ENCODE measurements at regions not wholly inside any gene's neighbourhood (a gene's known extent, or its start where the extent isn't known, plus 50 kb on each side); places are given as distances from the start of the nearest gene placed in this dataset.

GRCh38 chr12:78385541-78385940 lies 479.0 kb upstream of the SYT1 start:
- WGBS (ENCODE audit: missing lambda C conversion rate): 42% methylated on average over 2 of the region's 2 CpGs
- no peak for ATAC-seq
- no peak for FAIRE-seq
- Histone ChIP-seq H3K4me3 (no peak overlapping the region), H3K9me3 (no peaks in the 10 kb centered on the region), H3K27ac (no peak overlapping the region), H3K4me1 (no peaks in the 10 kb centered on the region), H3K4me2 (no peak overlapping the region)
- CTCF ChIA-PET: no interaction called here
- no peak for DNase-seq (ENCODE audit: low read depth in 1 of 2, low spot score in 1 of 2)
- TF ChIP-seq ELK1 (IDR thresholded peaks at IDR 0.05; ENCODE audit: low read depth, low read length) (no peak), ATOH8 (CRISPR knock-in tag; IDR thresholded peaks at IDR 0.05; ENCODE audit: low read depth) (no peak), NFE2L2 (conservative IDR thresholded peaks at IDR 0.05; ENCODE audit: low read length) (no peak), JUN (IDR thresholded peaks at IDR 0.05) (no peak), CHD4 (IDR thresholded peaks at IDR 0.05; ENCODE audit: borderline replicate concordance) (no peak), ESRRA (IDR thresholded peaks at IDR 0.05; ENCODE audit: borderline replicate concordance, low read length) (no peak), KDM1A (IDR thresholded peaks at IDR 0.05; ENCODE audit: low read depth) (no peak), EHF (CRISPR knock-in tag; IDR thresholded peaks at IDR 0.05) (no peak), SREBF2 (IDR thresholded peaks at IDR 0.05) (no peak), ZNF302 (CRISPR knock-in tag; IDR thresholded peaks at IDR 0.05) (no peak), POLR2A (IDR thresholded peaks at IDR 0.05; ENCODE audit: low read length) (no peak), MAZ (IDR thresholded peaks at IDR 0.05; ENCODE audit: borderline replicate concordance, low read depth, low read length) (no peak), BHLHE40 (IDR thresholded peaks at IDR 0.05; ENCODE audit: low read depth, low read length) (no peak), CBX2 (IDR thresholded peaks at IDR 0.05; ENCODE audit: borderline replicate concordance, low read depth) (no peak), NR3C1 (IDR thresholded peaks at IDR 0.05) (no peak)
- POLR2A ChIA-PET: no interaction called here

DNA sequence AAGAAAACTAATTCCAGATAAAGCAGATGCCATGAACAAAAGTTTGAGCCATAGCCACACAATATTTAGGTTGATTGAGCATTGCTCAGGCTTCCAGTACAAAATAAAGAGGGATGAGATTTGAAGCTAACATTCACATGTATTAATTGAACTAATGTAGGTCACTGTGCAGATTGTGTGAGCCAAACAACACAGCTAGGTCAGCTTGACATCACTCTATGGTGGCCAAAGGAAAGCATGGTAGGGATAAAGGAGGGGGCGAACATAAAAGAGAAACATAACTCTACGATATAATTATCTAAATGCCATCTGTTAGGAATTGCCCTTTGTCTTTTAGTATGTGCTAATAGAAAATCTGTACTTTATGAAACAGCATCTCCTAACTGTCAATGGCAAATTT lies 477.7 kb upstream of the SYT1 start:
- H3K4me3 ChIP-seq: no peak overlapping the region
- H3K9me3 ChIP-seq: no peaks in the 10 kb centered on the region
- no peak overlapping the region for H3K27ac ChIP-seq
- FAIRE-seq (no peak), ATAC-seq (no peak), DNase-seq (ENCODE audit: low read depth in 1 of 2, low spot score in 1 of 2) (no peak)
- no peaks in the 10 kb centered on the region for H3K4me1 ChIP-seq
- no peak for TF ChIP-seq HOXB5 (CRISPR knock-in tag; IDR thresholded peaks at IDR 0.05)
- TF ChIP-seq MAX (IDR thresholded peaks at IDR 0.05): no peak
- no peak for TF ChIP-seq MAFK (IDR thresholded peaks at IDR 0.05; ENCODE audit: partially characterized antibody)
- TF ChIP-seq ATOH8 (CRISPR knock-in tag; IDR thresholded peaks at IDR 0.05; ENCODE audit: low read depth): no peak
- no peak for TF ChIP-seq NPAS2 (CRISPR knock-in tag; IDR thresholded peaks at IDR 0.05; ENCODE audit: borderline replicate concordance)
- TF ChIP-seq ZNF302 (CRISPR knock-in tag; IDR thresholded peaks at IDR 0.05): no peak
- TF ChIP-seq RFX5 (IDR thresholded peaks at IDR 0.05): no peak
- TF ChIP-seq ESRRA (IDR thresholded peaks at IDR 0.05; ENCODE audit: borderline replicate concordance, low read length): no peak
- TF ChIP-seq NR3C1 (IDR thresholded peaks at IDR 0.05): no peak
- no peak for TF ChIP-seq MAZ (IDR thresholded peaks at IDR 0.05; ENCODE audit: borderline replicate concordance, low read depth, low read length)
- no peak for TF ChIP-seq JUN (IDR thresholded peaks at IDR 0.05)
- TF ChIP-seq ZSCAN20 (CRISPR knock-in tag; IDR thresholded peaks at IDR 0.05): no peak
- TF ChIP-seq CEBPB (IDR thresholded peaks at IDR 0.05): no peak
- TF ChIP-seq CBX2 (IDR thresholded peaks at IDR 0.05; ENCODE audit: borderline replicate concordance, low read depth): no peak
- H3K4me2 ChIP-seq: no peak overlapping the region
- ChIA-PET POLR2A (no interaction called here), CTCF (no interaction called here)
- WGBS (ENCODE audit: missing lambda C conversion rate): 82% methylated on average over 2 of the region's 2 CpGs

- no peak overlapping the region for H3K4me2 ChIP-seq
- ATAC-seq: no peak
Observed at GRCh38 chr12:78387721-78388120, 476.9 kb upstream of the SYT1 start.

More at GRCh38 chr12:78387721-78388120, 476.9 kb upstream of the SYT1 start:
- H3K4me3 ChIP-seq: no peak overlapping the region
- no peak overlapping the region for H3K27ac ChIP-seq
- FAIRE-seq (no peak), DNase-seq (ENCODE audit: low read depth in 1 of 2, low spot score in 1 of 2) (no peak)
- no peaks in the 10 kb centered on the region; the same call in 2 of the 3 replicates for H3K4me1 ChIP-seq
- ChIA-PET POLR2A (no interaction called here), CTCF (interaction anchor here (1.5 kb wide), 1 partner anchor 619 kb away, joined by 4 read pairs; no protein-coding TSS in a partner anchor)
- TF ChIP-seq CBX8 (IDR thresholded peaks at IDR 0.05) (no peak), ZFP36 (IDR thresholded peaks at IDR 0.05; ENCODE audit: borderline replicate concordance, partially characterized antibody) (no peak), NFE2L2 (conservative IDR thresholded peaks at IDR 0.05; ENCODE audit: low read length) (no peak), KDM5A (IDR thresholded peaks at IDR 0.05) (no peak)
- no peaks in the 10 kb centered on the region for H3K9me3 ChIP-seq
